Heart left ventricle (tissue), 16 donors: ENCODE measurements at regions not wholly inside any gene's neighbourhood (a gene's known extent, or its start where the extent isn't known, plus 50 kb on each side); places are given as distances from the start of the nearest gene placed in this dataset.

Experiments
- ATAC-seq, 4 donors: fragments of 200-7000 bp; cut with Tn5 transposase; one replicate each; pipeline ENCODE4 v1.9.1; 2020 to 2022; ENCODE audit warnings: moderate library complexity in 4 of 4, mild to moderate bottlenecking in 3 of 4, moderate number of reproducible peaks in 1 of 4
- DNase-seq, 5 donors: peaks; one replicate each; pipeline ENCODE4 v3.0.0-alpha.2; 2020
- H3K27ac ChIP-seq, 12 donors: fragments of 200-600 bp; sonication (generic) in 4 of 12; one replicate each; pipeline versions ENCODE4 v1.5.0 to v1.8.0; 2016 to 2022; ENCODE audit warnings: mild to moderate bottlenecking in 2 of 12
- H3K27me3 ChIP-seq, 9 donors: fragments of 200-600 bp; sonication (generic) in 2 of 9; one replicate each; pipeline versions ENCODE4 v1.5.1 to v1.8.0; 2016 to 2022; ENCODE audit warnings: mild to moderate bottlenecking in 3 of 9
- H3K36me3 ChIP-seq, 9 donors: fragments of 200-600 bp; sonication (generic) in 2 of 9; one replicate each; pipeline versions ENCODE4 v1.5.0 to v1.8.0; 2018 to 2022; ENCODE audit warnings: mild to moderate bottlenecking in 2 of 9
- H3K4me1 ChIP-seq, 12 donors: fragments of 200-600 bp; sonication (generic) in 4 of 12; one replicate each; pipeline versions ENCODE4 v1.5.0 to v1.8.0; 2016 to 2022; ENCODE audit warnings: mild to moderate bottlenecking in 3 of 12
- H3K4me3 ChIP-seq, 12 donors: fragments of 200-600 bp; sonication (generic) in 4 of 12; one replicate each; pipeline versions ENCODE4 v1.5.0 to v1.8.0; 2017 to 2022; ENCODE audit warnings: mild to moderate bottlenecking in 9 of 12, moderate library complexity in 4 of 12
- H3K9me3 ChIP-seq, 12 donors: fragments of 200-600 bp; sonication (generic) in 4 of 12; one replicate each; pipeline versions ENCODE4 v1.5.0 to v1.8.0; 2016 to 2022; ENCODE audit warnings: mild to moderate bottlenecking in 1 of 12
- POLR2A ChIP-seq, 2 donors: fragments of 450-650 bp; IDR thresholded peaks; one replicate each; pipeline ENCODE4 v1.6.1; 2017; ENCODE audit warnings: antibody characterized with exemption in 2 of 2, mild to moderate bottlenecking in 2 of 2, moderate library complexity in 2 of 2
- WGBS, 4 donors: extraction: QIAGEN DNeasy Blood & Tissue Kit in 2 of 4; methylation state at CpG; one replicate each; pipeline versions ENCODE4 v1.1.5 to v1.1.7; 2013 to 2018; 5-methylcytosine and 5-hydroxymethylcytosine counted together
- intact Hi-C, 10 donors: fragments of 100-400 bp; cut with DNase I; formaldehyde crosslinking; loops; one replicate each; pipeline versions ENCODE4 v1.11.1 to v1.14.2; 2022
- TF ChIP-seq, protein P1 (sequence below), 12 donors: fragments of 200-600 bp; sonication (generic) in 4 of 12; IDR thresholded peaks; one replicate each; pipeline versions ENCODE4 v1.5.0 to v1.8.0; 2018 to 2022; ENCODE audit warnings: antibody characterized with exemption in 12 of 12, mild to moderate bottlenecking in 5 of 12
- donor health status: ischemic (EF 13 %, LVEDD 7.1; RV severe dilation, severe dysfunction).
- donor health status: healthy with polysubstance abuse.
- donor health status: DM: no; HTN: yes; CAD: no.
- donor health status: DM: no; HTN: no; CAD: no.
- donor health status: ischemic (EF 25% LVEDD 6.9; RV normal size, moderate dysfunction).
- donor health status: ischemic (EF 25% LVEDD 5.7; RV mildly dilated, moderate dysfunction).
- donor health status: healthy.
- donor health status: DM: yes; HTN: yes; CAD: no.
- donor health status: ischemic (EF 35%, LVEDD 5.7; RV mildly dilated, moderate dysfunction).
- donor health status: nonischemic (EF 11% LVEDD 7.7; RV severe dilation, severe dysfunction).
- donor health status: DM: yes; HTN: yes; CAD: no.
- donor health status: PGD.
- donor health status: ischemic (EF 29% LVEDD 5.4; RV normal size, mild dysfunction).
- donor health status: nonischemic (EF 23%, LVEDD 6.1; RV moderate dilation, normal function).

- H3K4me3 ChIP-seq: no peak overlapping the region
- H3K4me1 ChIP-seq: no peaks in the 10 kb centered on the region
- 80 to 85% (median 83%) methylated on average over 3 of the region's 3 CpGs for WGBS, 4 donors
- ATAC-seq (no peak), DNase-seq (no peak)
- intact Hi-C loops: no loop called here
- no peak overlapping the region for H3K27ac ChIP-seq
- H3K9me3 ChIP-seq: peaks cover 0 to 9% (median 0%) of the 10 kb centered on the region in 12 donors
- no peaks in the 10 kb centered on the region for H3K36me3 ChIP-seq
- TF ChIP-seq, protein P1, sequence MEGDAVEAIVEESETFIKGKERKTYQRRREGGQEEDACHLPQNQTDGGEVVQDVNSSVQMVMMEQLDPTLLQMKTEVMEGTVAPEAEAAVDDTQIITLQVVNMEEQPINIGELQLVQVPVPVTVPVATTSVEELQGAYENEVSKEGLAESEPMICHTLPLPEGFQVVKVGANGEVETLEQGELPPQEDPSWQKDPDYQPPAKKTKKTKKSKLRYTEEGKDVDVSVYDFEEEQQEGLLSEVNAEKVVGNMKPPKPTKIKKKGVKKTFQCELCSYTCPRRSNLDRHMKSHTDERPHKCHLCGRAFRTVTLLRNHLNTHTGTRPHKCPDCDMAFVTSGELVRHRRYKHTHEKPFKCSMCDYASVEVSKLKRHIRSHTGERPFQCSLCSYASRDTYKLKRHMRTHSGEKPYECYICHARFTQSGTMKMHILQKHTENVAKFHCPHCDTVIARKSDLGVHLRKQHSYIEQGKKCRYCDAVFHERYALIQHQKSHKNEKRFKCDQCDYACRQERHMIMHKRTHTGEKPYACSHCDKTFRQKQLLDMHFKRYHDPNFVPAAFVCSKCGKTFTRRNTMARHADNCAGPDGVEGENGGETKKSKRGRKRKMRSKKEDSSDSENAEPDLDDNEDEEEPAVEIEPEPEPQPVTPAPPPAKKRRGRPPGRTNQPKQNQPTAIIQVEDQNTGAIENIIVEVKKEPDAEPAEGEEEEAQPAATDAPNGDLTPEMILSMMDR (IDR thresholded peaks at IDR 0.05): no peak
- TF ChIP-seq POLR2A (IDR thresholded peaks at IDR 0.05): no peak
- no peaks in the 10 kb centered on the region for H3K27me3 ChIP-seq
Measured at GRCh38 chr2:15864176-15864769, 76.1 kb upstream of the MYCN start.

GRCh38 chr2:15865923-15866322 lies 74.4 kb upstream of the MYCN start:
- DNase-seq (no peak), ATAC-seq (no peak)
- Histone ChIP-seq H3K27me3 (no peaks in the 10 kb centered on the region), H3K36me3 (no peaks in the 10 kb centered on the region), H3K4me1 (no peaks in the 10 kb centered on the region), H3K9me3 (peaks cover 0 to 9% (median 0%) of the 10 kb centered on the region in 12 donors), H3K27ac (no peak overlapping the region), H3K4me3 (no peak overlapping the region)
- TF ChIP-seq POLR2A (IDR thresholded peaks at IDR 0.05): no peak
- 80 to 95% (median 90%) methylated on average over 1 of the region's 1 CpG for WGBS, 4 donors
- intact Hi-C loops: no loop called here

DNA sequence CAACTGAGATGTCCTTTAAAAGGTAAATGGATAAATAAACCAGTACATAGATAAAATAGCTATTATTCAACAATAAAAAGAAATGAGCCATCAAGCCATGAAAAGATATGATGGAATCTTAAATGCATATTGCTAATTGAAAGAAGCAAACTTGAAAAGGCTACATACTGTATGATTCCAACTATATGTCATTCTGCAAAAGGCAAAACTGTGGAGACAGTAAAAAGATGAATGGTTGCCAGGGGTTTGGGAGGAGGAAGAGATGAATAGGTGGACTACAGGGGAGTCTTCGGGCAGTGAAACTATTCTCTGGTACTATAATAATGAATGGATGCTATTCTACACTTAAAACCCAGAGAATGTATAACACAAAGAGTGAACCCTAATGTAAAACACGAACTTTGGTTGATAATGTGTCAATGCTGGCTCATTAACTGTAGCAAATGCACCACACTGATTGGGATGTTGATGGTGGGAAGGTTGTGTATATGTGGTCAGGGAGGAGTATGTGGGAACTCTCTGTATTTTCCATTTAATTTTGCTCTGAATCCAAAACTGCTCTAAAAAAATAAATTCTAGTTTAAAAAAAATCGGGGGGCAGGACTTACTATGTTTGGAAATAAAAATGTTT lies 73.7 kb upstream of the MYCN start:
- H3K27ac ChIP-seq: no peak overlapping the region
- WGBS, 4 donors: 69 to 87% (median 83%) methylated on average over 3 of the region's 3 CpGs
- H3K4me3 ChIP-seq: no peak overlapping the region
- peaks cover 0 to 9% (median 0%) of the 10 kb centered on the region in 12 donors for H3K9me3 ChIP-seq
- H3K36me3 ChIP-seq: no peaks in the 10 kb centered on the region
- TF ChIP-seq, protein P1 (IDR thresholded peaks at IDR 0.05): no peak
- no peak for TF ChIP-seq POLR2A (IDR thresholded peaks at IDR 0.05)
- ATAC-seq (no peak), DNase-seq (no peak)
- no peaks in the 10 kb centered on the region for H3K4me1 ChIP-seq
- intact Hi-C loops: no loop called here
- H3K27me3 ChIP-seq: no peaks in the 10 kb centered on the region

DNA sequence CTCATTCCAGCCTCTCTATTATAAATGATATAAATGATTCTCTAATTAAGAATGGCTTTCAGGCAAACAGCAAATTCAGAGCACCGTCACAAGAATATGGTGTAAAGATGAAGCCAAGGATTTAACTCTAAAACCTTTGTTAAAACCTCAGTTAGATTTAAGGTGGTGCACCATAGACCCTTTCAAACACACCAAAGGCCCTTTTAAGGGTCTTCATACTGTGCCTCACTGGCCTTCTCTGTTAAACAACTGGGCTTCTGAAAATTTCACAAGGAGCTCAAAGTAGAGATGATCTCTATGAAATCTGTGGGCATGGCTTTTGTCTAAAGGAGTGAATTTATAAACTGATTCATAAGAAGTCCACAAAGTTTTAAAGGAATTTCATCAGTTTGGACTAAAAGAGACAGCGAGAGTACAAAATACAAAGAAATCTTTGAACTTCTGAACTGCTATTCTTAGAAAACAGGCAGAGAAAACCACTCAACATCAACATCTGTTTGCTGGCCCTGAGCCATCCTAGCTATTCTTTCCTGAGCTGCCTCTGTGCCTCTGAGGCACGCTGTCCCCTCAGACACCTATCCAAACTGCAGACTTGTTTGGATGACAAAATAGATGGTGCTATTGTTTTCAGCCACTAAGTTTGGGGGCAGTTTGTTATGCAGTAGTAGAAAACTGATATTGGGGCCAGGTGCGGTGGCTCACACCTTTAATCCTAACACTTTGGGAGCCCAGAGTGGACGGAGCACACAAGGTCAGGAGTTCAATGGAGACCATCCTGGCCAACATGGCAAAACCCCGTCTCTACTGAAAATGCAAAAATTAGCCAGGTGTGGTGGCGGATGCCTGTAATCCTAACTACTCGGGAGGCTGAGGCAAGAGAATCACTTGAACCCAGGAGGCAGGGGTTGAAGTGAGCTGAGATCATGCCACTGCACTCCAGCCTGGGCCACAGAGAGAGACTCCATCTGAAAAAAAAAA lies 72.9 kb upstream of the MYCN start:
- no peaks in the 10 kb centered on the region for H3K27me3 ChIP-seq
- DNase-seq (no peak), ATAC-seq (no peak)
- H3K27ac ChIP-seq: no peak overlapping the region
- intact Hi-C loops: no loop called here
- no peaks in the 10 kb centered on the region for H3K4me1 ChIP-seq
- no peak for TF ChIP-seq POLR2A (IDR thresholded peaks at IDR 0.05)
- TF ChIP-seq, protein P1 (IDR thresholded peaks at IDR 0.05): no peak
- H3K4me3 ChIP-seq: no peak overlapping the region
- 85 to 94% (median 91%) methylated on average over 8 of the region's 8 CpGs for WGBS, 4 donors
- no peaks in the 10 kb centered on the region for H3K36me3 ChIP-seq
- peaks cover 0 to 9% (median 0%) of the 10 kb centered on the region in 12 donors for H3K9me3 ChIP-seq
